Colonic mucosa (tissue), 4 donors: ENCODE measurements at regions not wholly inside any gene's neighbourhood (a gene's known extent, or its start where the extent isn't known, plus 50 kb on each side); places are given as distances from the start of the nearest gene placed in this dataset.

Source experiments
- DNase-seq: peaks from one replicate; pipeline ENCODE4 v3.0.0-alpha.2; 2020
- H3K27ac ChIP-seq: fragments of 200-600 bp; one replicate; pipeline ENCODE4 v1.8.0; 2021
- H3K27me3 ChIP-seq: fragments of 200-600 bp; one replicate; pipeline ENCODE4 v1.8.0; 2021
- H3K36me3 ChIP-seq: fragments of 200-600 bp; one replicate; pipeline ENCODE4 v1.8.0; 2021
- H3K4me1 ChIP-seq: fragments of 200-600 bp; one replicate; pipeline ENCODE4 v1.8.0; 2021; ENCODE audit warnings: mild to moderate bottlenecking
- H3K4me3 ChIP-seq: fragments of 200-600 bp; one replicate; pipeline ENCODE4 v1.8.0; 2021
- H3K9ac ChIP-seq, 2 donors: one replicate each; pipeline ENCODE4 v1.7.0; 2013; ENCODE audit warnings: control low read depth in 2 of 2, low read depth in 2 of 2, low read length in 2 of 2
- H3K9me3 ChIP-seq: fragments of 200-600 bp; one replicate; pipeline ENCODE4 v1.8.0; 2021
- CTCF ChIP-seq: fragments of 200-600 bp; IDR thresholded peaks from one replicate; pipeline ENCODE4 v1.8.0; 2022; ENCODE audit warnings: antibody characterized with exemption, mild to moderate bottlenecking
- intact Hi-C: fragments of 100-400 bp; cut with DNase I; formaldehyde crosslinking; loops from one replicate; pipeline ENCODE4 v1.14.1; 2022
- donor health status: healthy.
- donor health status: DM: no; HTN: no; CAD: no.
- donor health status: DM: no; HTN: no; CAD: no.

- H3K4me3 ChIP-seq, result no peak overlapping the region
- no peak overlapping the region for H3K27ac ChIP-seq
- no peak for DNase-seq
- intact Hi-C loops, result no loop called here
- no peak overlapping the region for H3K9ac ChIP-seq
- H3K27me3 ChIP-seq, result no peaks in the 10 kb centered on the region
- H3K4me1 ChIP-seq, result no peaks in the 10 kb centered on the region
- no peaks in the 10 kb centered on the region for H3K36me3 ChIP-seq
- TF ChIP-seq CTCF, result no peak
- H3K9me3 ChIP-seq, result no peaks in the 10 kb centered on the region
Measured at GRCh38 chr4:14362385-14362784, 639.9 kb upstream of the CPEB2 start.

- H3K36me3 ChIP-seq, result no peaks in the 10 kb centered on the region
- no peaks in the 10 kb centered on the region for H3K27me3 ChIP-seq
- no peak overlapping the region for H3K4me3 ChIP-seq
- no peaks in the 10 kb centered on the region for H3K9me3 ChIP-seq
- no peak overlapping the region for H3K27ac ChIP-seq
- no peak for TF ChIP-seq CTCF
- no peak overlapping the region for H3K9ac ChIP-seq
- DNase-seq, result no peak
- intact Hi-C loops, result no loop called here
- H3K4me1 ChIP-seq, result no peaks in the 10 kb centered on the region
Measured at GRCh38 chr4:14364953-14365536, 637.2 kb upstream of the CPEB2 start.

- Histone ChIP-seq H3K4me3 (no peak overlapping the region), H3K9me3 (no peaks in the 10 kb centered on the region), H3K27me3 (no peaks in the 10 kb centered on the region), H3K36me3 (no peaks in the 10 kb centered on the region), H3K4me1 (no peaks in the 10 kb centered on the region), H3K27ac (no peak overlapping the region), H3K9ac (no peak overlapping the region)
- intact Hi-C loops, result no loop called here
- TF ChIP-seq CTCF, result no peak
- DNase-seq, result no peak
Measured at GRCh38 chr4:14368391-14368790, 633.9 kb upstream of the CPEB2 start.

- no peak for TF ChIP-seq CTCF
- no peak overlapping the region for H3K4me3 ChIP-seq
- H3K27me3 ChIP-seq, result no peaks in the 10 kb centered on the region
- no peak for DNase-seq
- no peaks in the 10 kb centered on the region for H3K4me1 ChIP-seq
- H3K27ac ChIP-seq, result no peak overlapping the region
- no peak overlapping the region for H3K9ac ChIP-seq
- H3K36me3 ChIP-seq, result no peaks in the 10 kb centered on the region
- intact Hi-C loops, result no loop called here
- H3K9me3 ChIP-seq, result no peaks in the 10 kb centered on the region
Measured at GRCh38 chr4:14371131-14371530, 631.1 kb upstream of the CPEB2 start.

GRCh38 chr4:14375816-14376215 lies 626.5 kb upstream of the CPEB2 start:
- H3K4me1 ChIP-seq, result no peaks in the 10 kb centered on the region
- no peak overlapping the region for H3K9ac ChIP-seq
- no peak for DNase-seq
- TF ChIP-seq CTCF, result no peak
- H3K27ac ChIP-seq, result no peak overlapping the region
- H3K4me3 ChIP-seq, result no peak overlapping the region
- H3K27me3 ChIP-seq, result no peaks in the 10 kb centered on the region
- intact Hi-C loops, result no loop called here
- no peaks in the 10 kb centered on the region for H3K9me3 ChIP-seq
- no peaks in the 10 kb centered on the region for H3K36me3 ChIP-seq

- no peaks in the 10 kb centered on the region for H3K9me3 ChIP-seq
- no peak overlapping the region for H3K4me3 ChIP-seq
- TF ChIP-seq CTCF, result no peak
- intact Hi-C loops, result no loop called here
- H3K27ac ChIP-seq, result no peak overlapping the region
- no peak for DNase-seq
- no peaks in the 10 kb centered on the region for H3K4me1 ChIP-seq
- H3K9ac ChIP-seq, result no peak overlapping the region
- H3K27me3 ChIP-seq, result no peaks in the 10 kb centered on the region
- no peaks in the 10 kb centered on the region for H3K36me3 ChIP-seq
Measured at GRCh38 chr4:14379183-14379582, 623.1 kb upstream of the CPEB2 start.
